ENCODE measurements at regions not wholly inside any gene's neighbourhood (a gene's known extent, or its start where the extent isn't known, plus 50 kb on each side); places are given as distances from the start of the nearest gene placed in this dataset.

DNA sequence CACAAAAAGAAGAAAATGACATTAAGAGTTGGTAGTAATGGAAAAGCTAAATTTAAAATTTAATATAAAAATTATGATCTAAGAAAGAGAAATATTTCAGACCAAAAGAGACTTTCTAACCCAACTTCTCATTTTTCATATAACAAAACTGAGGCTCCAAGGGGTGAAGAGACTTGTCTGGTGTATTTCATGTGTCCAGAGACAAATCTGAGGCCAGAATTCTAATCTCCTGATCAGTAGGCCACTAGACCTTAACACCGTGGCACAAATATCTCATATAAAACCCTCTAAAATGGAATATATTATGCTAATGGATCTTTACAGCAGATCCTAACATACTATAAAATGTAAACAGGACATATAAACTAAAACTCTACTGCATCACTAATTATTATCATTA, 275.7 kb upstream of the SLC16A7 start:
- TF ChIP-seq, protein P1, sequence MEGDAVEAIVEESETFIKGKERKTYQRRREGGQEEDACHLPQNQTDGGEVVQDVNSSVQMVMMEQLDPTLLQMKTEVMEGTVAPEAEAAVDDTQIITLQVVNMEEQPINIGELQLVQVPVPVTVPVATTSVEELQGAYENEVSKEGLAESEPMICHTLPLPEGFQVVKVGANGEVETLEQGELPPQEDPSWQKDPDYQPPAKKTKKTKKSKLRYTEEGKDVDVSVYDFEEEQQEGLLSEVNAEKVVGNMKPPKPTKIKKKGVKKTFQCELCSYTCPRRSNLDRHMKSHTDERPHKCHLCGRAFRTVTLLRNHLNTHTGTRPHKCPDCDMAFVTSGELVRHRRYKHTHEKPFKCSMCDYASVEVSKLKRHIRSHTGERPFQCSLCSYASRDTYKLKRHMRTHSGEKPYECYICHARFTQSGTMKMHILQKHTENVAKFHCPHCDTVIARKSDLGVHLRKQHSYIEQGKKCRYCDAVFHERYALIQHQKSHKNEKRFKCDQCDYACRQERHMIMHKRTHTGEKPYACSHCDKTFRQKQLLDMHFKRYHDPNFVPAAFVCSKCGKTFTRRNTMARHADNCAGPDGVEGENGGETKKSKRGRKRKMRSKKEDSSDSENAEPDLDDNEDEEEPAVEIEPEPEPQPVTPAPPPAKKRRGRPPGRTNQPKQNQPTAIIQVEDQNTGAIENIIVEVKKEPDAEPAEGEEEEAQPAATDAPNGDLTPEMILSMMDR (IDR thresholded peaks at IDR 0.05): no peak
- no peak for TF ChIP-seq POLR2A (IDR thresholded peaks at IDR 0.05)

Measured in right lobe of liver (tissue), 4 donors.